Spinal cord (tissue), 9 donors: ENCODE measurements at regions not wholly inside any gene's neighbourhood (a gene's known extent, or its start where the extent isn't known, plus 50 kb on each side); places are given as distances from the start of the nearest gene placed in this dataset.

Source experiments
- DNase-seq, 6 donors: peaks; one replicate each; pipeline versions ENCODE4 v3.0.0 to v3.0.0-alpha.2; 2013 to 2015; ENCODE audit warnings: low spot score in 6 of 6, low read depth in 4 of 6
- H3K27ac ChIP-seq: one replicate; pipeline ENCODE4 v1.5.1; 2013; ENCODE audit warnings: low read depth, low read length, control low read depth
- H3K27me3 ChIP-seq: one replicate; pipeline ENCODE4 v1.6.1; 2013; ENCODE audit warnings: low read length; ENCODE audit not compliant: control insufficient read depth, insufficient read depth
- H3K36me3 ChIP-seq: one replicate; pipeline ENCODE4 v1.6.1; 2013; ENCODE audit warnings: low read length; ENCODE audit not compliant: control insufficient read depth, insufficient read depth
- H3K4me1 ChIP-seq: one replicate; pipeline ENCODE4 v1.6.1; 2013; ENCODE audit warnings: low read length; ENCODE audit not compliant: control insufficient read depth, insufficient read depth
- H3K4me3 ChIP-seq: one replicate; pipeline ENCODE4 v1.5.1; 2013; ENCODE audit warnings: low read depth, low read length, control low read depth
- H3K9me3 ChIP-seq: one replicate; pipeline ENCODE4 v1.6.1; 2013; ENCODE audit warnings: low read length; ENCODE audit not compliant: control insufficient read depth, insufficient read depth
- WGBS: methylation state at CpG from one replicate; pipeline ENCODE4 v1.1.5; 2013; ENCODE audit warnings: missing lambda C conversion rate; ENCODE audit not compliant: insufficient coverage; 5-methylcytosine and 5-hydroxymethylcytosine counted together
- donor health status: healthy.

GRCh38 chr9:88041447-88041846 is 67.1 kb upstream of the CDK20 start:
- H3K4me1 ChIP-seq: no peaks in the 10 kb centered on the region
- WGBS: no CpG with 5 or more reads among the region's 1 CpG

DNA sequence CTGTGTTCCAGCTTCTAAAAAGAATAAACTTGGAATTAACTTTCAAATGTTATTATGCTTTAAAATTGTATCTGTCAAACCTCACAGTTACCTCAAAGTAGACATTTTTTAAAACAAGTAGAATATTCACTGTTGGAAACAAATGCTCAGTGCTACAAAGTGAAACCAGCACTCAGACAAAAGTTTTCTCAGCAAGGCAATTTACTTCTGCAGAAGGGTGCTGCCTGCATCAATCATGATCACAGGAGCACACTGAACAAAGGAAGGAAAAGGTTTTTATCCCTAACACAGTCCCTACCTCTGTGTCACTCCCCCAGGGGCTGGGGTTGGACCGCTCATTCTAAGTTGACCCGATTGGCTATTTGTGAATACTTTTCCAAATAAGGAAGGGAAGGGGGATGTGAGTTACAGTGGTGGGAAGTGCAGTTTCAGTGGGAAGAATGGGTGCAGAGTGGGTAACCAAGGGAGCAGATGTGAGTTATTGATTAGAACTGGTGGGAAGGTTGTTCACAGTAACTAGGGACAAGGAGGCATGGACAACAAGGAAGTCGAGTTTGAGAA is 63.0 kb upstream of the CDK20 start:
- no peaks in the 10 kb centered on the region for H3K27me3 ChIP-seq
- no peak overlapping the region for H3K27ac ChIP-seq
- H3K4me1 ChIP-seq: no peaks in the 10 kb centered on the region
- no peaks in the 10 kb centered on the region for H3K36me3 ChIP-seq
- H3K9me3 ChIP-seq: no peaks in the 10 kb centered on the region
- no peak for DNase-seq
- H3K4me3 ChIP-seq: no peak overlapping the region
- 100% methylated on average over 2 of the region's 3 CpGs for WGBS

More at GRCh38 chr9:88041447-88041846, 67.1 kb upstream of the CDK20 start:
- DNase-seq: peak in 3 of 6 donors; percentile 9 to 55 (median 45)
- Histone ChIP-seq H3K4me3 (no peak overlapping the region), H3K9me3 (no peaks in the 10 kb centered on the region), H3K27me3 (no peaks in the 10 kb centered on the region), H3K36me3 (no peaks in the 10 kb centered on the region), H3K27ac (no peak overlapping the region)

DNA sequence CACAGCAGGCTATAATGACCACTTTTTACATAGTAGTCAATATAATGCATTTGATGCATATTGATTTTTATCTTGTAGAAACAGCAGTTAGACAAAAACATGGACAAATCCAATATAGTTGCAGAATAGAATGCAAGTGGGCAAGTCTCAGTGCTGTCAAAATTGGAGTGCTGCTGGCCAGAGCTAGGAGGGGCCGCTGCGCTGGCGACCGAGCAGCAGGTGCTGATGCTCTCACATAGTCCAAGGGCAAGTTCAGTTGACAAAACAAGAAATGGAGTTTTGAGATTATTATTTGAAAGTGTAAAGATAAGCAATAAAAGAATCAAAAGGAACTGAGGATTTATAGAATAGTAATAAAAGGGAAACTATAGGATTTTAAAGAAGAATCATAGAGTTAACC is 60.6 kb upstream of the CDK20 start:
- 100% methylated on average over 1 of the region's 4 CpGs for WGBS
- H3K4me1 ChIP-seq: no peaks in the 10 kb centered on the region

GRCh38 chr9:88033359-88033702 is 59.0 kb upstream of the CDK20 start:
- no peaks in the 10 kb centered on the region for H3K27me3 ChIP-seq
- H3K36me3 ChIP-seq: no peaks in the 10 kb centered on the region
- H3K4me3 ChIP-seq: no peak overlapping the region
- DNase-seq: no peak
- 92% methylated on average over 3 of the region's 3 CpGs for WGBS
- H3K27ac ChIP-seq: no peak overlapping the region
- no peaks in the 10 kb centered on the region for H3K4me1 ChIP-seq
- H3K9me3 ChIP-seq: no peaks in the 10 kb centered on the region

More for the DNA sequence above, 60.6 kb upstream of the CDK20 start:
- H3K9me3 ChIP-seq: no peaks in the 10 kb centered on the region
- DNase-seq: no peak
- no peaks in the 10 kb centered on the region for H3K27me3 ChIP-seq
- H3K36me3 ChIP-seq: no peaks in the 10 kb centered on the region
- no peak overlapping the region for H3K4me3 ChIP-seq
- no peak overlapping the region for H3K27ac ChIP-seq

- H3K36me3 ChIP-seq: no peaks in the 10 kb centered on the region
- no peak overlapping the region for H3K4me3 ChIP-seq
- H3K27me3 ChIP-seq: no peaks in the 10 kb centered on the region
- H3K27ac ChIP-seq: no peak overlapping the region
- no CpG with 5 or more reads among the region's 2 CpGs for WGBS
- no peaks in the 10 kb centered on the region for H3K4me1 ChIP-seq
- no peak for DNase-seq
- H3K9me3 ChIP-seq: no peaks in the 10 kb centered on the region
Observed at GRCh38 chr9:88028338-88028737, 54.0 kb upstream of the CDK20 start.

GRCh38 chr9:88026118-88026479 is 51.8 kb upstream of the CDK20 start:
- H3K27me3 ChIP-seq: no peaks in the 10 kb centered on the region
- H3K9me3 ChIP-seq: no peaks in the 10 kb centered on the region
- no peak overlapping the region for H3K4me3 ChIP-seq
- no peak overlapping the region for H3K27ac ChIP-seq
- no peaks in the 10 kb centered on the region for H3K36me3 ChIP-seq
- no peak for DNase-seq
- no peaks in the 10 kb centered on the region for H3K4me1 ChIP-seq
- 40% methylated on average over 1 of the region's 1 CpG for WGBS

DNA sequence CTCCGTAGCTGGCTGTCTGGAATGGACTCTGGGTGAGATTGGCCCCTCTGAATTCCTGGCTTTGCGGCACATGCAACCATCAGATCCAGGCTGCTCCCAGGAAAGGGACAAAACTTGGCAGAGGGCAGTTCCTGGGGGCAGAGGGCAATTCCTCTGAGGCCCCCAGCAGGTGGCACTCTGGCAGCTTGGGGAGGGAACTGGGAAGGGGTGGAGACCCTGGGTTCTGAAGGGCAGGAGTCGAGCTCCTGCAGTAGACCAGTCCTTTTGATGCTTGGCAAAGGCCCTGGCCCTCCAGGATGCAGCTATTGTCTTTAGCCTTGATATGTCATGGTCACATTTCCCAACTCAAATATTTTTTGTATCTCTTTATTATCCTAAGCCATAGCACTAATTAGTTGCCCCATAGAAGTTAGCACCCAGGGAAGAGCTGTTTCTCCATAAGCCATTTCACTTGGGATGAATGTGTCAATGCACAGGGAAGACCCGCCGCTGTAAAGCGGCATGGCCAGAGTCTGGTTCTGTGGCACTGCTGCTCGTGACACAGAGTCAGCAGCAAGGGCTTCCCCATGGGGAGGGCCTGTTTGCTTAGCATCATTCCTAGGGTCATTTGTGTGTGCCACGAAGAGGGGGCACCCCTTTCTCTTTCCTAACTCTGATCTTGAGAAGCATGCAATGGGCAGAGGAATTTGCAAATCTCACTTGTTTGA is 51.2 kb upstream of the CDK20 start:
- Histone ChIP-seq H3K27ac (no peak overlapping the region), H3K4me3 (no peak overlapping the region), H3K27me3 (no peaks in the 10 kb centered on the region), H3K9me3 (no peaks in the 10 kb centered on the region), H3K4me1 (no peaks in the 10 kb centered on the region), H3K36me3 (no peaks in the 10 kb centered on the region)
- WGBS: 86% methylated on average over 6 of the region's 8 CpGs
- DNase-seq: no peak

DNA sequence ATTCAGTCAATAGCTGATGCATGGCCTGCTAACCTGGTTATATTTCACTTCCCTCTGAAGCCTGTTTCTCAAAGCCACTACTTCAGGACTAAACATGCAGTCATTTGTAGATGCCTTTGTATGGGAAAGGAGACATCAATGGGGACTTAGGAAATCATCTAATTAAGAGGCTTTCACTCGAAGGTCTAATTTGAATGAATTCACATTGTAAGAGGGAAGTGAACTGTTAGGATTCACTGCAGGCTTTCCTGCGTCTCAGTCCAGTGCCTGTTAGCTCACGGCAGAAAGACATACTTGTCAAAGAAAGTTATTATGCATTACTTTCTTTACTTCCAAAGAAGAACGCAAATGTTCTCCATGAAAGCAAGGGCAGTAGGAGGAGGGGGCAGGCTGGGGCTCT is 50.6 kb upstream of the CDK20 start:
- 55% methylated on average over 2 of the region's 4 CpGs for WGBS

More for the DNA sequence above, 50.6 kb upstream of the CDK20 start:
- Histone ChIP-seq H3K27ac (no peak overlapping the region), H3K9me3 (no peaks in the 10 kb centered on the region), H3K4me1 (no peaks in the 10 kb centered on the region), H3K4me3 (no peak overlapping the region), H3K27me3 (no peaks in the 10 kb centered on the region), H3K36me3 (no peaks in the 10 kb centered on the region)
- no peak for DNase-seq
